Stimulated activated naive CD8-positive, alpha-beta T cell treated with anti-CD3 and anti-CD28 coated beads, Interleukin-15, Interleukin-2, amounts not matched to agents 100 U/mL and 50 U/mL, for 24 hours (primary cell): ENCODE measurements at regions not wholly inside any gene's neighbourhood (a gene's known extent, or its start where the extent isn't known, plus 50 kb on each side); places are given as distances from the start of the nearest gene placed in this dataset.
"Not testable (repeated sequence)": the region's sequence is repeated elsewhere in the genome, so short reads cannot be mapped to it uniquely, and the experiment has no call there.

ENCODE experiments used
- ATAC-seq: fragments of 150-1000 bp; cut with Tn5 transposase; one replicate; pipeline ENCODE4 v1.10.0; 2021
- DNase-seq: peaks from one replicate; pipeline ENCODE4 v3.0.0; 2021

DNA sequence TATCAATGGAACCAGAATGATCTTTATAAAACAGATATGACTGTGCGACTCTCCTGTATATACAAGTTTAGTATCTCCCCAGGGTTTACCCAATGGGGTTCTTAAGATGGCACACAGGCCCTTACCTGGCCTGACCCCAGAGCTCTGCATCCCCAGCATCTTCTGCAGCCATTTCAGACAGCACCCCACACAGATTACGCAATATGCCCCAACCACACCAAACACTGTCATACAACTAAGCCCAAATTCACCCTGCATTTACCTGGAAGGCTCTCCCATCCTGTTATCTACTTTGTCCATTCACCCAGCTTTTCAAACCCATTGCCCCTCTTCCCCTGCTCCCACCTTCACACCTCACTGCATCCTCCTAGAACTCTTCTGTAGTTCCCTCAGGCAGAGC is 182.5 kb upstream of the API5 start:
- no peak for ATAC-seq
- no peak for DNase-seq

DNA sequence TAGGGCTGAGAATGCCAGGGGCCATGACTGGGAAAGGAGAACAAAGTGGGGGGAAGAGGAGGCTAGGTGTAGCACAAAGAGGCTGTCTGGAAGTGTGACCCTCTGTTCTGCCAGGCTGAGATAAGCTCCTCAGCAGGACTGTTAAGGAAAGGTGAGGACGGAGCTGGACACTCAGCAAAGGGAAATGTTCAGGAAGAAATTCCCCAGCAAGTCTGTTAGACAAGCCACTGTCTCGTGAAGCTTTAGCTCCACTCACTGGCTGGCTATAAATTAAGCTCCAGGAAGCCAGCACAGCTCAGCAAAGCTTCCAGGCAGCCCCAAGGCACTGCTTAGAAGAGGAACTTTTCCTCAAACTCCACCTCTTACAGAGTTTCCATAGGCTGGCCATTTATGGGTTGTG is 181.2 kb upstream of the API5 start:
- ATAC-seq (no peak), DNase-seq (no peak)

- DNase-seq (no peak), ATAC-seq (no peak)
These were observed 175.7 kb upstream of the API5 start for GRCh38 chr11:43135966-43136534.

DNA sequence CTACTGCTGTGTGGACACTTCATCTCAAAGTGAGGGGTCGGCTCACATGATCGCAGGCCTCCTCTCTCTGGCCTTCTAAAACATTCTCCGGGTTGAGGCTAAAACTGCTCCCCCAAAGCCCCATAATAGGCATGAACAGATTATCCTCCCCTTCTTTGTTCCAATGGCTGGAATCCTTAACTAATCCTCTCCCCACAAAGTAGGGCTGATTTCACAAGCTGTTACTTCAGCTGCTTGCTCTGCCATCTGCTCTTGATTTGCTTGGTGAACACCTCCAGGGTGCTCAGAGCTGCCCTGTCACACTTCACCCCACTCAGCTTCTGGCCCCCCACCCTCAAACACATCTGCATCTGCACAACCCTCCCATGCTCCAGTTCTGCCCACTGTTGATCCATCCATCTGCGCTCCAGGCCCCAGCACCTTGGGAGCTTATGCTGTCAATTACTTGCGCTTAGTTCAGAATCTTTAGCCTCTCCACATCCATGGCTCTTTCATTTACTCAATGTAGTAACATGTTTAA is 173.1 kb upstream of the API5 start:
- ATAC-seq: no peak
- DNase-seq: no peak

DNA sequence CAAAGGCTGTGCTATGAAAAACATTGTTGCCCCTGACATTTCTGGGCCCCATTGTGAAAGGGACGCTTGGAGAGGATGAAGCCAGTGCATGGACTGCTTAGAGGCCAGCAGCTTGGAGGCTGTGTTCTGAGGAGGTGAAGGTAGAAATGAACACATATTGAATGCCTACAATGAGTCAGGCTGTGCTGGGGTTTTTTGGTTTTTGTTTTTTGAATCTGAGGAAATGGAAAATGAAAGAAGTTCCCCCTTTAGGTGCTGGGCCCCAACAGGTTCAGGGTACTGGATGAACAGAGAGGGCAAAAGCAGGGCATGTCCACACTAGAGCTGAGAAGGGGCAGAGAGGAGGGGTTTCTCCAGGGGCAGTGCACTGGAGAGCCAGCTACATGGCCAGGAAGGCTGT is 166.1 kb upstream of the API5 start:
- ATAC-seq (no peak), DNase-seq (no peak)

DNA sequence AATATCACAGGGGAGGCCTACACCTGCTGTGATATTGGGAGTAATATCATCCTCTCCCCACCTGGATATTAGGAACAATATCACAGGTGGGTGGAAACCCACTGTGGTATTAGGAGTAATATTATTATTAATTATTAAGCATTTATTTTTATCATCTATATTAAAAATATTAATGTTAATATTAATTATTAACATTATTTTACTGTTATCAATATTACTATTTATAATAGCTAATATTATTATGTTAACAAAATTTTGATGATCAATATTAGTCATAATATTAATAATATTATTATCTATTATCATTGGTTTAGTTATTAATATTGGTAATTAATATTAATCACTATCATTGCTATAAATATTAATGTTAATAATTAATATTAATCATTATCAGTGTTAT is 161.1 kb upstream of the API5 start:
- ATAC-seq (no peak), DNase-seq (no peak)

- ATAC-seq (no peak), DNase-seq (no peak)
These were observed 147.0 kb upstream of the API5 start for GRCh38 chr11:43164831-43165230.

DNA sequence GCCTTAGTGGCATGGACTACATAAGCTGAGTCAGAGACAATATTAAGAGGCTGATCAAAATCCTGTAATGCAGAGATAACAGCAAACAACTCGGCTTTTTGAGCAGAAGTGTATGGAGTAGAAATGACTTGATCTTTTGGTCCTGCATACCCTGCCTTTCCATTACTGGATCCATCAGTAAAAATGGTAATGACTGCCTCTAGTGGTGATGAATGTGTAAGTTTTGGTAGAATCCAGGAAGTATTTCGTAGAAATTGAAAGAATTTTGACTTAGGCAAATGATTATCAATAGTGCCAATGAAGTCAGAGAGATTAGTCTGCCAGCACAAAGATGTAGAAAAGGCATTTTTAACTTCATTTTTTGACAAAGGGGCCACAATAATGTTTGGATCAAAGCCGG is 146.4 kb upstream of the API5 start:
- ATAC-seq, DNase-seq: not testable (repeated sequence)

DNA sequence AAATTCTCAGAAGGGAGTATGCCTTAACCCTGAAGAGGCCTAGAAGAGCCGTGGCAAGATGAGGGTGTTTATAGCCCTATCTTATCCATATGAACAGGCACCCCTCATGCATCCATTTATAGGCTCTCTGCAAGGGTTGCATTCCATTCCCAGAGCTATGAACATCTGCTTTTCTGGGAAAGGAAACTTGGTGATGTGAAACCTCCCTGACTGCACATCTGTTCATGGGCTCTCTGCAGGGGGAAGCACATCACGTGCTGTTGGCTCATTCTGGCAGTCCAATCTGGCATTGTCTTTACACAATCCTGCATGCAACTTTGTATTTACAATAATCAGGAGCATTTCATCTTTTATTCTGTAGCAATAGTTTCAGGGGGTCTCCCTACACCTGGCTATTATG is 143.6 kb upstream of the API5 start:
- not testable (repeated sequence) for ATAC-seq, DNase-seq

- no peak for DNase-seq
- ATAC-seq: no peak
These were observed 139.3 kb upstream of the API5 start for GRCh38 chr11:43172477-43172876.

DNA sequence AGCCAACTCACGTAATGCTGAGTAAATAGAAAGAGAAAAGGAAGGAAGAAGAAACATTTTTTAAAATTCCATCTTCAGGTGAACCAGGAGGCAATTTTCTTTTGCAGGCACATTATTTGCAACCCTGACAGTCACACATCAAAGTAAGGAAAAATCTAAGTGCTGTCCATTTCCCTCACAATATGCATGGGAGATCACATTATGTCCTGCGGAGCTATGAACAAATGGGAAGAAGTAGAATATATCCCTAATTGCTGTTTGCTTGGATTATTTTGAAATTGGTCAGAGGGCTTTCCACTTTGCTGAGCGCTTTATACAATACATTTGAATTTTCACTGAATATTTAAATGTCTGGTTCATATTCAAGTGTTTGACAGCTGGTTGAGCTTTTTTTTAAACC is 133.8 kb upstream of the API5 start:
- no peak for DNase-seq
- no peak for ATAC-seq

GRCh38 chr11:43194459-43194858 is 117.3 kb upstream of the API5 start:
- ATAC-seq, DNase-seq: not testable (repeated sequence)

GRCh38 chr11:43197379-43197778 is 114.4 kb upstream of the API5 start:
- ATAC-seq: no peak
- DNase-seq: no peak

DNA sequence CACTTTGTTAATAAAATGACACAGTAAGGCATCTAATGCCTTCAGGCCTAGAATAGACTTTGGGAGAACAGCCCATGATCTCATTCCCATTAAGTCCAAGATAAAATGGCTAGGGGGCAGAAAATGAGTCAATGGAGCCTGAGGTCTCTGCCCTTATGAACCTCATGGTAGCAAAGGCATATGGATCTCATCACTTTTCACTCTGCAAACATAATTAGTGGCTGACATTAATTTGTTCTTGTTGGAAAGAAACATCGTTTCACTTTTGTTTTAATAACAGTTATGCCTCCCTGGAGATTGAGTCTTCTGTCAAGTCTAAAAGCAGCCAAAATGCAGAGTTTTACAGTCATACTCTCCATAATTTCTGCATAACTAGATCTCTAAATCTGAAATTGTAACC is 111.8 kb upstream of the API5 start:
- no peak for ATAC-seq

GRCh38 chr11:43212279-43212678 is 99.5 kb upstream of the API5 start:
- DNase-seq: no peak
- no peak for ATAC-seq

More for the DNA sequence above, 111.8 kb upstream of the API5 start:
- no peak for DNase-seq

DNA sequence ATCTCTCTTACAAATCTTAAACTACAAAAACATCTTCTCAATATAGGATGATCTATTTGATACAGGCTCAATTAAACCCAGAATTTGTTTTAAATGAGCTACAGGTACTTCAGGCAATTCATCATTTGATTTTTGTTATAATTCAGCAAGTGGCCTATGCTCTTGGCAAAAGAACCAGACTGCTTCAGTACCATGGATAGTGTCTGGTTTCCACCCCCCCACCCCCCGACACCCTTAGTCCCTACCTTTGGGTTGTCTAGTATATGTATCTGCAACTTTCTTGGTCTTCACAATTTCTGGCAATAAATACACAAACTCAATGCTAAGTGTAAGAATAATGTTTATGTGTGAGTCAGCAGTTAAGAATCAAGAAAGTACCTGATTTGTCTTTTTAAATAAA is 97.3 kb upstream of the API5 start:
- DNase-seq (no peak), ATAC-seq (no peak)

DNA sequence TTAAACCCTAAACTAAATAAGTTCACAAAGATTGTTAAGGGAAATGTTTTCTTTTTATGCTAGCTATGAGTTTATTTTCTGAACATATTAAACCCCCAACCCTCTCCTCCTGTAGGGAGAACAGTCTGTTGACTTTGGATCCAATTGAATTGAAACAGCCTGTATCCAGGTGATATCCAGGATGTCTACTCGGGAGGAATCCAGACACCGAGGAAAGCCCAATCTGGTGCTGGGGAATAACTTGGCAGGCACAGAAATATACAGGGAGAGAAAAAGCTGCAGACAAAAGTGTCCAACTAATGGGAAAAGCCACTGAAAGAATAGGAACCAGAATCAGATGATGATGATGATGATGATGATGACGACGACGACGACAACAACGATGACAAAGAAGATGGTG is 93.9 kb upstream of the API5 start:
- no peak for ATAC-seq
- DNase-seq: no peak

DNA sequence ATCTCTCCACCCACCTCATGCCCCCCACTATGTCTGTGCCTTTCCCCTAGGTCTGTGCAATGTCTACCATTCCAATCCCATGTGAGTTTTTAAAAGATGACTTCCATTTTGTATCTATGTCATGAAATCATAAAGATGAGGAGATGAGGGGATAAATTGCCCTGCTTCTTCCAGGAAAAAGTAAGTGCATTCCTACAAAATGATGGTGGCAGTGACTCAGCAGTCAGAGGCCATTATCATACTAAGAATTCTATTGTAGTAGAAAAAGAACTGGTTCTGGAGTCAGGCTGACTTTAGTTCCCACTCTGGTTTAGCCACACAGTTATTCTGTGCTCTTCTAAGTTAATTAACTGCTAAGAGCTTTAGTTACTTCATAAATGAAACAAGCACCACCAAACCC is 89.6 kb upstream of the API5 start:
- ATAC-seq (no peak), DNase-seq (no peak)

GRCh38 chr11:43223026-43223425 is 88.8 kb upstream of the API5 start:
- ATAC-seq: no peak

DNA sequence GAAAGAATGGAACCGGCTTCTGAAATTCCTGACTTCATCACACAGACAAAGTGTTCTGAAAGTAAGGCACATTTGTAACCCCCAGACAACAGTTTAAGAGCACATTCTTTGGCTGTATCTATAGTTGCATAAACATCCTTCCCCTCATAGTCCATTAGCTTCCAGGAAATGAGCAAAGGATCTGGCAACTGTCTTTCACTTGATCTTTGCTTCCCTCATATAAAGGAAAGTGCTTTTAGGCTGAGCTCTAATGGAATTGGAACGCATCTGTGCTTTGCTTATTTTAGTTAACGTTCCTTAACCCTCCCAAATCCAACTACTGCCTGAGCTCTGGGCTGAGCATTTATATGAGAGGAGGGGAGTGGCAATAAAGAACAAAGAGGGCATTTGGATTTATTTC is 76.9 kb upstream of the API5 start:
- DNase-seq: no peak
- no peak for ATAC-seq

More at GRCh38 chr11:43223026-43223425, 88.8 kb upstream of the API5 start:
- DNase-seq: no peak

- DNase-seq (no peak), ATAC-seq (no peak)
These were observed 73.5 kb upstream of the API5 start for GRCh38 chr11:43238341-43238740.

- DNase-seq (no peak), ATAC-seq (no peak)
These were observed 72.0 kb upstream of the API5 start for GRCh38 chr11:43239791-43240190.

DNA sequence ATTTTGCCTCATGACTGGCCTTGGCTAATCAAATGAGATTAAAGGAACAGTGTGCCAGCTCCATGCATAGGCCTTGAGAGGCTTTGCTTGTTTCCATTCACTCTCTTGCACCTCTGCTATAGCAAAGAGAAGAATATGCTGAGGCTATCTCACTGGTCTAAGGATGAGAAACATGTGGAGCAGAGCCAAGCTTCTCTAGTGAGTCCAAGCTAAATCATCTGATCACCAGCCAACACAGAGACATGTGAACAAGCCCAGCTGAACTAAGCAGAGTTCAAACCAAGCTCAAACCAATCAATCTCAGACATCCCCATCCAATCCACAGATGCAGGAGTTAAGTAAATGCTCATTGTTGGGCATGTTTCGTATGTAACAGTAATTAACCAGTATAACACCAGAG is 69.4 kb upstream of the API5 start:
- DNase-seq (no peak), ATAC-seq (no peak)

- DNase-seq (no peak), ATAC-seq (no peak)
These were observed 67.9 kb upstream of the API5 start for GRCh38 chr11:43243927-43244326.

DNA sequence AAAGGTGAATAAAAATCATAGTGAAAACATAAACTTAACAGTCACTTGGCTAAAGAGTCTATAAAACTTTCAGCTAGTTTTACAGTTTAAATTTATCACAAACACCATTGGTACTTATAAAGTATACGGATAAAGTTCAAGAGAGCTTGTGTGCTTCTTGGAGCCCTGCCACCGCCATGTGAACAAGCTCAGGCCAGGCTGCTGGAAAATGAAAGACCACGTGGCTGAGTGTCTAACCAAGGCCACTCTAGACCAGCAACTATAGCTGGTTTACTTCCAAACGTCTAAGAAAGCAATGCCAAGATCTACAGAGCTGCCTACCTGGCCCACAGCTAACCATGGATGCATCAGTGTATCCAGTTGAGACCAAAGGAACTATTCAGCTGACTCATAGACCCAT is 66.3 kb upstream of the API5 start:
- no peak for DNase-seq

More for the DNA sequence above, 66.3 kb upstream of the API5 start:
- ATAC-seq: no peak
